ENCODE measurements at regions not wholly inside any gene's neighbourhood (a gene's known extent, or its start where the extent isn't known, plus 50 kb on each side); places are given as distances from the start of the nearest gene placed in this dataset.

DNA sequence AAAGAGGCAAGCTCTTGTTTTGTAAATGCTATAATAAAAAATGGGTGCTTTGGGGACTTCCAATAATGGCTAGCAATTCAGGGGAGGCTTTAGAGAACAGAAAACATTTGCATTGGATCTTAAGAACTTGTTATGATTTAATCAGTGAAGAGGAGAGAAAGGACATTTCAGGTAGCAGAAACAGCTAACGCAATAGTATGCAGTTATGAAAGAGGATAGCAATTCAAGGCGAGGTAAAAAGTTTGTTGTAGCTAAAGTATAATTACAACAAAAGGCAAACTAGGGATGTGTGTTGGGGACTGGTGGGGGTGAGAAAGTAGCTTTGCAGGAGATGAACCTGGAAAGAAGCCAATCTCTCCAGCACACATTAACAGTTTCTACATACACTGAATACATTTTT is 558.7 kb upstream of the SEMA6D start:
- no peak for FAIRE-seq
- H3K9me3 ChIP-seq (ENCODE audit: insufficient read depth, low read depth, low read length): no peaks in the 10 kb centered on the region
- H3K4me3 Mint-ChIP-seq (ENCODE audit: unreplicated experiment): no peak overlapping the region

DNA sequence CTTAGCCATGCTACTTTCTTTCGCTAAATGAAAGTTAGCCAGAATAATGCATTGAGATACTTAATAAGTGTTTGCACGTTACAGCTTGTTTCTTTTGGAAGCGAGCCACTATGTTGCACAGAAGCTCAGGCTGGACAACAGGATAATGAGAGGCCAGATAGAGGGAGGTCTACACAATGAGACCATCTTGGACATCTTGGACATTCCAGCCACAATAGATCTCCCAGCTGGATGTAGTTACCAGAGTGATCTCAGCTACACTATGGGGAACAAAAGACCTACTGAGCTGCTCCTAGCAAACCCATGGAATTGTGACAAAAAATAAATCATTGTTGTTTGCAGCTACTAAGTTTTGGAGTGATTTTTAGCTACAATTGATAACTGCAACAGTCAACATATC is 540.1 kb upstream of the SEMA6D start:
- no peak for DNase-seq (ENCODE audit: low read depth)
- no peak overlapping the region for H3K27ac Mint-ChIP-seq (ENCODE audit: unreplicated experiment)
- H3K9me3 Mint-ChIP-seq (ENCODE audit: unreplicated experiment): no peaks in the 10 kb centered on the region
- FAIRE-seq: no peak
- Histone ChIP-seq H3K27me3 (ENCODE audit: insufficient read depth, low read length) (no peaks in the 10 kb centered on the region), H3K4me3 (ENCODE audit: insufficient read depth, low read depth, low read length) (no peak overlapping the region), H3K9me3 (ENCODE audit: insufficient read depth, low read depth, low read length) (no peaks in the 10 kb centered on the region), H3K36me3 (ENCODE audit: insufficient read depth, low read length) (no peaks in the 10 kb centered on the region), H3K4me1 (ENCODE audit: insufficient read depth, low read length) (no peaks in the 10 kb centered on the region), H3K27ac (ENCODE audit: low read depth, low read length) (no peak overlapping the region), H2AFZ (ENCODE audit: low read depth, low read length) (no peak overlapping the region), H3K4me2 (ENCODE audit: low read length) (no peak overlapping the region), H3K79me2 (ENCODE audit: insufficient read depth, low read length) (no peaks in the 10 kb centered on the region), H3K9ac (ENCODE audit: low read length) (no peak overlapping the region), H4K20me1 (ENCODE audit: insufficient read depth, low read length) (no peaks in the 10 kb centered on the region)
- no peak overlapping the region for H3K4me3 Mint-ChIP-seq (ENCODE audit: unreplicated experiment)
- H3K4me1 Mint-ChIP-seq (ENCODE audit: low read depth, unreplicated experiment): no peaks in the 10 kb centered on the region
- no peaks in the 10 kb centered on the region for H3K36me3 Mint-ChIP-seq (ENCODE audit: low read depth, unreplicated experiment)
- no peak for TF ChIP-seq EZH2 (IDR thresholded peaks at IDR 0.05; ENCODE audit: insufficient read depth, low read length)
- TF ChIP-seq, protein P1, sequence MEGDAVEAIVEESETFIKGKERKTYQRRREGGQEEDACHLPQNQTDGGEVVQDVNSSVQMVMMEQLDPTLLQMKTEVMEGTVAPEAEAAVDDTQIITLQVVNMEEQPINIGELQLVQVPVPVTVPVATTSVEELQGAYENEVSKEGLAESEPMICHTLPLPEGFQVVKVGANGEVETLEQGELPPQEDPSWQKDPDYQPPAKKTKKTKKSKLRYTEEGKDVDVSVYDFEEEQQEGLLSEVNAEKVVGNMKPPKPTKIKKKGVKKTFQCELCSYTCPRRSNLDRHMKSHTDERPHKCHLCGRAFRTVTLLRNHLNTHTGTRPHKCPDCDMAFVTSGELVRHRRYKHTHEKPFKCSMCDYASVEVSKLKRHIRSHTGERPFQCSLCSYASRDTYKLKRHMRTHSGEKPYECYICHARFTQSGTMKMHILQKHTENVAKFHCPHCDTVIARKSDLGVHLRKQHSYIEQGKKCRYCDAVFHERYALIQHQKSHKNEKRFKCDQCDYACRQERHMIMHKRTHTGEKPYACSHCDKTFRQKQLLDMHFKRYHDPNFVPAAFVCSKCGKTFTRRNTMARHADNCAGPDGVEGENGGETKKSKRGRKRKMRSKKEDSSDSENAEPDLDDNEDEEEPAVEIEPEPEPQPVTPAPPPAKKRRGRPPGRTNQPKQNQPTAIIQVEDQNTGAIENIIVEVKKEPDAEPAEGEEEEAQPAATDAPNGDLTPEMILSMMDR (IDR thresholded peaks at IDR 0.05; ENCODE audit: insufficient read depth, low read depth, low read length): no peak
- peaks cover 9% of the 10 kb centered on the region for H3K27me3 Mint-ChIP-seq (ENCODE audit: low read depth, unreplicated experiment)

More for the DNA sequence above, 558.7 kb upstream of the SEMA6D start:
- Histone ChIP-seq H3K36me3 (ENCODE audit: insufficient read depth, low read length) (no peaks in the 10 kb centered on the region), H3K27ac (ENCODE audit: low read depth, low read length) (no peak overlapping the region), H4K20me1 (ENCODE audit: insufficient read depth, low read length) (no peaks in the 10 kb centered on the region), H2AFZ (ENCODE audit: low read depth, low read length) (no peak overlapping the region), H3K27me3 (ENCODE audit: insufficient read depth, low read length) (no peaks in the 10 kb centered on the region), H3K4me2 (ENCODE audit: low read length) (no peak overlapping the region), H3K4me1 (ENCODE audit: insufficient read depth, low read length) (no peaks in the 10 kb centered on the region), H3K4me3 (ENCODE audit: insufficient read depth, low read depth, low read length) (no peak overlapping the region), H3K79me2 (ENCODE audit: insufficient read depth, low read length) (no peaks in the 10 kb centered on the region), H3K9ac (ENCODE audit: low read length) (no peak overlapping the region)
- no peaks in the 10 kb centered on the region for H3K36me3 Mint-ChIP-seq (ENCODE audit: low read depth, unreplicated experiment)
- no peak for DNase-seq (ENCODE audit: low read depth)
- TF ChIP-seq EZH2 (IDR thresholded peaks at IDR 0.05; ENCODE audit: insufficient read depth, low read length): no peak
- no peaks in the 10 kb centered on the region for H3K27me3 Mint-ChIP-seq (ENCODE audit: low read depth, unreplicated experiment)
- no peak overlapping the region for H3K27ac Mint-ChIP-seq (ENCODE audit: unreplicated experiment)
- H3K4me1 Mint-ChIP-seq (ENCODE audit: low read depth, unreplicated experiment): no peaks in the 10 kb centered on the region
- peaks cover 3% of the 10 kb centered on the region for H3K9me3 Mint-ChIP-seq (ENCODE audit: unreplicated experiment)

DNA sequence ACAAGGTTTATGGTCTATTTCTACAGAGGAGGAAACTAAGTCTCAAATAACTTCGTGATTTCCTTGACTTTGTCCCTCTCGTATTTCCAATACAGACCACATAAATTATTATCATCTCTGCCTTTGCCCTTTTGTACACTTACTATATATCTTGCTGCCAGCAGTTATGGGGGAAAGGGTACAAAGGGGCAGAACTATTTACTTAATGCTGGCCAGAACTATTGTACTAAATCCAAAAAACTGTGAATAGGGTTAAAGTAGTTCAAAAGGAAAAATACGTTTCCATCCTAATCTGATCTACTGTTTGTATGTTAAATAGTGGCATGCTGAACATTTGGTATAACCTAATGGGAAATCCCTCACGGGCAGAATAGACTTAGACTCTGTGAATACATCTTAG is 537.3 kb upstream of the SEMA6D start:
- Mint-ChIP-seq H3K27me3 (ENCODE audit: low read depth, unreplicated experiment) (peaks cover 31% of the 10 kb centered on the region), H3K36me3 (ENCODE audit: low read depth, unreplicated experiment) (no peaks in the 10 kb centered on the region), H3K4me3 (ENCODE audit: unreplicated experiment) (no peak overlapping the region), H3K4me1 (ENCODE audit: low read depth, unreplicated experiment) (no peaks in the 10 kb centered on the region), H3K9me3 (ENCODE audit: unreplicated experiment) (peaks cover 1% of the 10 kb centered on the region), H3K27ac (ENCODE audit: unreplicated experiment) (no peak overlapping the region)
- Histone ChIP-seq H3K27me3 (ENCODE audit: insufficient read depth, low read length) (peaks cover 6% of the 10 kb centered on the region), H3K4me3 (ENCODE audit: insufficient read depth, low read depth, low read length) (no peak overlapping the region), H3K36me3 (ENCODE audit: insufficient read depth, low read length) (no peaks in the 10 kb centered on the region), H4K20me1 (ENCODE audit: insufficient read depth, low read length) (no peaks in the 10 kb centered on the region), H2AFZ (ENCODE audit: low read depth, low read length) (no peak overlapping the region), H3K4me1 (ENCODE audit: insufficient read depth, low read length) (peaks cover 6% of the 10 kb centered on the region), H3K9me3 (ENCODE audit: insufficient read depth, low read depth, low read length) (no peaks in the 10 kb centered on the region), H3K27ac (ENCODE audit: low read depth, low read length) (no peak overlapping the region), H3K9ac (ENCODE audit: low read length) (no peak overlapping the region), H3K79me2 (ENCODE audit: insufficient read depth, low read length) (no peaks in the 10 kb centered on the region), H3K4me2 (ENCODE audit: low read length) (no peak overlapping the region)
- FAIRE-seq: no peak
- no peak for TF ChIP-seq EZH2 (IDR thresholded peaks at IDR 0.05; ENCODE audit: insufficient read depth, low read length)
- TF ChIP-seq, protein P1 (IDR thresholded peaks at IDR 0.05; ENCODE audit: insufficient read depth, low read depth, low read length): no peak
- no peak for DNase-seq (ENCODE audit: low read depth)

Data from astrocyte (in vitro differentiated cells and primary cell).